T-cell (primary cell): ENCODE measurements at regions not wholly inside any gene's neighbourhood (a gene's known extent, or its start where the extent isn't known, plus 50 kb on each side); places are given as distances from the start of the nearest gene placed in this dataset.

Experiments
- ATAC-seq, 4 experiments: fragments of 200-7000 bp in 3 of 4; fragments of 150-1000 bp in 1 of 4; cut with Tn5 transposase; replicated peaks in 1 of 4; 1 replicate in 3 of 4; 2 replicates in 1 of 4; pipeline ENCODE4 v1.10.0; 2021; ENCODE audit warnings: moderate library complexity in 3 of 4, mild to moderate bottlenecking in 2 of 4, moderate number of reproducible peaks in 1 of 4
- CTCF ChIA-PET, 2 donors: fragments of 300-600 bp; sonication (Branson Sonifier 250); formaldehyde crosslinking; loops; one replicate each; lab custom pipeline; 2022; ENCODE audit warnings: antibody characterized with exemption in 2 of 2; lab: Charles Lee
- POLR2A ChIA-PET, 2 donors: fragments of 300-600 bp; sonication (Branson Sonifier 250); formaldehyde crosslinking; loops; one replicate each; lab custom pipeline; 2022; ENCODE audit warnings: antibody characterized with exemption in 2 of 2; lab: Charles Lee
- DNase-seq, 35 experiments: peaks; one replicate each; pipeline versions ENCODE4 v3.0.0 to v3.0.0-alpha.2; 2013 to 2023
- H3K27ac ChIP-seq: one replicate; pipeline ENCODE4 v1.5.1; 2013; ENCODE audit warnings: low read length
- H3K27me3 ChIP-seq, 2 experiments: replicated peaks in 1 of 2; 1 replicate in 1 of 2; 2 replicates in 1 of 2; pipeline versions ENCODE4 v1.6.1 to v1.7.0; 2013; ENCODE audit warnings: low read length in 1 of 2, mixed read lengths in 1 of 2; ENCODE audit not compliant: control insufficient read depth in 2 of 2, insufficient read depth in 2 of 2; ENCODE audit errors: extremely low read depth in 1 of 2
- H3K36me3 ChIP-seq, 2 donors: 1 replicate in 1 of 2; 2 replicates in 1 of 2; pipeline versions ENCODE4 v1.6.1 to v1.7.0; 2013; ENCODE audit warnings: low read length in 1 of 2; ENCODE audit not compliant: control insufficient read depth in 2 of 2, insufficient read depth in 1 of 2; ENCODE audit errors: extremely low read depth in 1 of 2
- H3K4me1 ChIP-seq, 2 experiments: 1 replicate in 1 of 2; 2 replicates in 1 of 2; pipeline versions ENCODE4 v1.6.1 to v1.7.0; 2013; ENCODE audit warnings: low read length in 2 of 2, mixed read lengths in 1 of 2; ENCODE audit not compliant: insufficient read depth in 2 of 2, control insufficient read depth in 1 of 2; ENCODE audit errors: extremely low read depth in 1 of 2
- H3K4me3 ChIP-seq, 2 donors: 1 replicate in 1 of 2; 2 replicates in 1 of 2; pipeline versions ENCODE4 v1.5.1 to v1.7.0; 2013; ENCODE audit warnings: mild to moderate bottlenecking in 2 of 2, low read length in 1 of 2, moderate library complexity in 1 of 2; ENCODE audit not compliant: control insufficient read depth in 1 of 2; ENCODE audit errors: extremely low read depth in 1 of 2
- H3K9me3 ChIP-seq: 2 replicates; pipeline ENCODE4 v1.7.0; 2013
- H3K27ac Mint-ChIP-seq, 2 donors: one replicate each; pipeline ENCODE4 v1.8.0; 2020 to 2021; ENCODE audit warnings: mild to moderate bottlenecking in 2 of 2, mixed read lengths in 2 of 2
- H3K27me3 Mint-ChIP-seq, 2 donors: one replicate each; pipeline ENCODE4 v1.8.0; 2021 to 2022; ENCODE audit warnings: mixed read lengths in 2 of 2
- H3K36me3 Mint-ChIP-seq: one replicate; pipeline ENCODE4 v1.8.0; 2021; ENCODE audit warnings: mixed read lengths
- H3K4me1 Mint-ChIP-seq, 3 donors: one replicate each; pipeline ENCODE4 v1.8.0; 2020 to 2022; ENCODE audit warnings: mixed read lengths in 3 of 3, mild to moderate bottlenecking in 1 of 3
- H3K4me3 Mint-ChIP-seq, 3 donors: one replicate each; pipeline ENCODE4 v1.8.0; 2020 to 2022; ENCODE audit warnings: mild to moderate bottlenecking in 3 of 3, mixed read lengths in 3 of 3, moderate library complexity in 3 of 3
- H3K9me3 Mint-ChIP-seq, 3 donors: one replicate each; pipeline ENCODE4 v1.8.0; 2020 to 2022; ENCODE audit warnings: mixed read lengths in 3 of 3
- WGBS: methylation state at CpG from one replicate; pipeline ENCODE4 v1.1.5; 2013; ENCODE audit warnings: missing lambda C conversion rate; ENCODE audit not compliant: insufficient coverage; 5-methylcytosine and 5-hydroxymethylcytosine counted together

- no peak overlapping the region for H3K4me3 Mint-ChIP-seq
- Histone ChIP-seq H3K9me3 (no peaks in the 10 kb centered on the region), H3K27ac (no peak overlapping the region), H3K4me3 (no peak overlapping the region), H3K27me3 (no peaks in the 10 kb centered on the region), H3K4me1 (no peaks in the 10 kb centered on the region), H3K36me3 (no peaks in the 10 kb centered on the region)
- no peaks in the 10 kb centered on the region for H3K36me3 Mint-ChIP-seq
- whole genome bisulfite sequencing, result no CpG with 5 or more reads among the region's 2 CpGs
- no peaks in the 10 kb centered on the region for H3K27me3 Mint-ChIP-seq
- no peak for DNase-seq
- no peak overlapping the region for H3K27ac Mint-ChIP-seq
- POLR2A ChIA-PET, result no interaction called here
- H3K9me3 Mint-ChIP-seq, result no peaks in the 10 kb centered on the region
- H3K4me1 Mint-ChIP-seq, result no peaks in the 10 kb centered on the region
- CTCF ChIA-PET, result interaction anchor here in 1 of 2 donors (0.7 kb wide), 1 partner anchor 40 kb away, joined by 3 read pairs; no protein-coding TSS in a partner anchor
- ATAC-seq, result no peak
Measured at GRCh38 chr1:79089946-79090345, 83.4 kb upstream of the ADGRL4 start.

DNA sequence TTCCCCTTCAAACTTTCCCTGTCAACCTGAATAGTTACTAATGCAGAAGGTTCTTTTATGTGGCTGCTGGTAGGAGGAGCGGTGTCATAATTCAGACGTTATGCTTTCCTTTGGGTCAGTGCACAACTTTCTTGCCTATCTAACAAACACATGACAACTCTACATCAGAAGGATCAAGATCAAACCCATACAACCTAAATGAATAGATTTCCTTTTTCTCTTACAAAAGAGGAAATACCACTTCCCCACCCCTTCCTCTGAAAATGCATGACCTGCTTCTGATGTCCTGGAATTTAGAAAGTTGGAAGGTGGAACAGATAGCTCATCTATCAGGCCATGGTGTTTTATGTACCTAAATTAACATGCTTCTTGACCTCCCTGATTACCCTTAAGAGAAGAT, 75.7 kb upstream of the ADGRL4 start:
- H3K36me3 ChIP-seq, result no peaks in the 10 kb centered on the region
- no peaks in the 10 kb centered on the region for H3K27me3 ChIP-seq
- Mint-ChIP-seq H3K36me3 (no peaks in the 10 kb centered on the region), H3K4me1 (no peaks in the 10 kb centered on the region), H3K9me3 (peaks cover 0 to 5% (median 2%) of the 10 kb centered on the region in 3 donors), H3K27ac (no peak overlapping the region), H3K4me3 (no peak overlapping the region), H3K27me3 (no peaks in the 10 kb centered on the region)
- H3K4me1 ChIP-seq, result no peaks in the 10 kb centered on the region
- no peak for DNase-seq
- no CpG with 5 or more reads among the region's 2 CpGs for WGBS
- no peak overlapping the region for H3K27ac ChIP-seq
- no peaks in the 10 kb centered on the region for H3K9me3 ChIP-seq
- POLR2A ChIA-PET, result no interaction called here
- no peak overlapping the region for H3K4me3 ChIP-seq
- ATAC-seq, result no peak
- CTCF ChIA-PET, result no interaction called here

DNA sequence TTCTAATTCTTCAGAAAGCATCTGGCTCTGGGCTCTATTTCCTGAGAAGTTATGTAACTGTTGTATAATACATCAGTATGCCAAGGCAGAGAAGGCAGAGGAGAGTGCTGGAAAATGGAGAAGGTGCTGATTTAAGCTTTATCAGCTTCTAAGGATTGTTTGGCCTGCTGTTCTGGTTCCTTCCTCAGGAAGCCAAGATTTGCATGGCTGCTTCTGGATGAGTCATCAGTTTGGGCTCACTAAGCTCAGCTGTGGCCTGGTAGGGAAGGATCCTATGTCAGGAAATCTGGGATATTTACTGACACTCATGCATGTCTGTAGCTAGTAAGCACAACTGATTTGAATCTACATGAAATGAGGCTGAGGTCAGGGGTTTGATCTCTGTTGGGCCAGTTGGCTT, 73.2 kb upstream of the ADGRL4 start:
- H3K27ac ChIP-seq, result no peak overlapping the region
- H3K27me3 Mint-ChIP-seq, result no peaks in the 10 kb centered on the region
- CTCF ChIA-PET, result no interaction called here
- H3K27me3 ChIP-seq, result no peaks in the 10 kb centered on the region
- H3K9me3 ChIP-seq, result no peaks in the 10 kb centered on the region
- no peak overlapping the region for H3K4me3 ChIP-seq
- H3K27ac Mint-ChIP-seq, result no peak overlapping the region
- H3K4me3 Mint-ChIP-seq, result no peak overlapping the region
- no peaks in the 10 kb centered on the region for H3K4me1 ChIP-seq
- no peaks in the 10 kb centered on the region for H3K36me3 Mint-ChIP-seq
- no peaks in the 10 kb centered on the region for H3K4me1 Mint-ChIP-seq
- ATAC-seq (no peak), DNase-seq (no peak)
- POLR2A ChIA-PET, result no interaction called here
- peaks cover 2 to 5% (median 4%) of the 10 kb centered on the region in 3 donors for H3K9me3 Mint-ChIP-seq
- no peaks in the 10 kb centered on the region for H3K36me3 ChIP-seq

- DNase-seq (no peak), ATAC-seq (no peak)
- Histone ChIP-seq H3K36me3 (no peaks in the 10 kb centered on the region), H3K9me3 (no peaks in the 10 kb centered on the region), H3K27me3 (no peaks in the 10 kb centered on the region), H3K4me1 (no peaks in the 10 kb centered on the region), H3K4me3 (no peak overlapping the region), H3K27ac (no peak overlapping the region)
- ChIA-PET POLR2A (no interaction called here), CTCF (interaction anchor here in 1 of 2 donors (0.6 kb wide), 1 partner anchor 10 kb away, joined by 8 read pairs; no protein-coding TSS in a partner anchor)
- Mint-ChIP-seq H3K27me3 (no peaks in the 10 kb centered on the region), H3K4me1 (no peaks in the 10 kb centered on the region), H3K27ac (no peak overlapping the region), H3K9me3 (peaks cover 4 to 10% (median 4%) of the 10 kb centered on the region in 3 donors), H3K36me3 (no peaks in the 10 kb centered on the region), H3K4me3 (no peak overlapping the region)
- no CpG with 5 or more reads among the region's 2 CpGs for WGBS
Measured at GRCh38 chr1:79074975-79075374, 68.4 kb upstream of the ADGRL4 start.

DNA sequence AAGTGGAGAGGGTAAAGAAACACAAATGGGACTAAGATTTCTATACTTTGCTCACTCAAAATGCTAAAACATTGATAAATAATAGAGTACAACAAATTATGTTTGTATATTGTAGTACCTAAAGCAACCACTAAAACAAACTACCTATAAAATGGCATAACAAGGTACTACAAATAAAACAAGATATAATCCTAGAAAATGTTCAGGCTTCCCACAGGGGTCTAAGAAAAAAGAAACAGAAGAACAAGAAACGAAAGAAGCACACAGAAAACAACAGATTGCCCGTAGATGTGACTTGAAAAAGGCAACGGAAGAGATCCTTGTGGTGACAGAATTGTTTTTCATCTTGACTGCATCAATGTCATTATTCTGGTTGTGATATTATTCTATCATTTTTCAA, 63.3 kb upstream of the ADGRL4 start:
- no peaks in the 10 kb centered on the region for H3K27me3 ChIP-seq
- WGBS, result 71% methylated on average over 3 of the region's 3 CpGs
- H3K9me3 ChIP-seq, result no peaks in the 10 kb centered on the region
- H3K4me3 Mint-ChIP-seq, result no peak overlapping the region
- no peak overlapping the region for H3K27ac Mint-ChIP-seq
- H3K4me3 ChIP-seq, result no peak overlapping the region
- H3K4me1 Mint-ChIP-seq, result no peaks in the 10 kb centered on the region
- ATAC-seq (no peak), DNase-seq (no peak)
- no peaks in the 10 kb centered on the region for H3K27me3 Mint-ChIP-seq
- ChIA-PET POLR2A (no interaction called here), CTCF (no interaction called here)
- peaks cover 2 to 8% (median 6%) of the 10 kb centered on the region in 3 donors for H3K9me3 Mint-ChIP-seq
- H3K27ac ChIP-seq, result no peak overlapping the region
- H3K36me3 ChIP-seq, result no peaks in the 10 kb centered on the region
- no peaks in the 10 kb centered on the region for H3K4me1 ChIP-seq
- H3K36me3 Mint-ChIP-seq, result no peaks in the 10 kb centered on the region

DNA sequence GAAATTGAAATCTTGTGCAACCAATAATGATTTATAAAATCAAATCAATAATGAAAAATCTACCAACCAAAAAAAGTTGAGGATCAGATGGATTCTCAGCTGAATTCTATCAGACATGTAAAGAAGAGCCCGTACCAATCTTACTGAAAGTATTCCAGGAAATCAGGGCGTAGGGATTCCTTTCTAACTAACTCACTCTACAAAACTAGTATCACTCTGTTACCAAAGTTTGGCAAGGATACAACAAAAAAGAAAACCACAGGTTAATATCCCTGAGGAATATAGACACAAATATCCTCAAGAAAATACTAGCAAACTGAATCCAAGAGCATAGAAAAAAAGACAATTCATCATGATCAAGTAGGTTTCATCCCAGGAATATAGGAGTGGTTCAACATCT, 52.8 kb upstream of the ADGRL4 start:
- Histone ChIP-seq H3K9me3 (no peaks in the 10 kb centered on the region), H3K36me3 (no peaks in the 10 kb centered on the region), H3K27me3 (no peaks in the 10 kb centered on the region), H3K4me3 (no peak overlapping the region), H3K4me1 (no peaks in the 10 kb centered on the region), H3K27ac (no peak overlapping the region)
- H3K9me3 Mint-ChIP-seq, result peaks cover 11 to 30% (median 24%) of the 10 kb centered on the region in 3 donors
- ChIA-PET CTCF (no interaction called here), POLR2A (no interaction called here)
- DNase-seq (no peak), ATAC-seq (no peak)
- no CpG with 5 or more reads among the region's 2 CpGs for WGBS
- H3K36me3 Mint-ChIP-seq, result no peaks in the 10 kb centered on the region
- H3K27me3 Mint-ChIP-seq, result no peaks in the 10 kb centered on the region
- H3K27ac Mint-ChIP-seq, result no peak overlapping the region
- H3K4me1 Mint-ChIP-seq, result no peaks in the 10 kb centered on the region
- H3K4me3 Mint-ChIP-seq, result no peak overlapping the region
